WTC11 (cell line): ENCODE measurements at regions not wholly inside any gene's neighbourhood (a gene's known extent, or its start where the extent isn't known, plus 50 kb on each side); places are given as distances from the start of the nearest gene placed in this dataset.

Experiments used
- ATAC-seq: fragments of 200-7000 bp; cut with Tn5 transposase; 2 replicates; pipeline ENCODE4 v1.10.0; 2021; ENCODE audit warnings: mild to moderate bottlenecking, moderate library complexity
- CTCF ChIA-PET: fragments of 300-600 bp; sonication (Branson Sonifier 250); formaldehyde crosslinking; loops from one replicate; lab custom pipeline; 2021; ENCODE audit warnings: antibody characterized with exemption; lab: Charles Lee
- POLR2A ChIA-PET: fragments of 350-600 bp; sonication (Branson Sonifier 250); formaldehyde crosslinking; loops from one replicate; lab custom pipeline; 2021; ENCODE audit warnings: antibody characterized with exemption; lab: Charles Lee
- DNase-seq: peaks from one replicate; pipeline ENCODE4 v3.0.0; 2021; ENCODE audit warnings: low spot score
- H3K27ac Mint-ChIP-seq: 2 replicates; pipeline ENCODE4 v1.8.0; 2021; ENCODE audit warnings: mixed read lengths
- H3K27me3 Mint-ChIP-seq: 2 replicates; pipeline ENCODE4 v1.8.0; 2021; ENCODE audit warnings: low read depth, mild to moderate bottlenecking, moderate library complexity, mixed read lengths
- H3K36me3 Mint-ChIP-seq: 2 replicates; pipeline ENCODE4 v1.8.0; 2021; ENCODE audit warnings: mixed read lengths
- H3K4me1 Mint-ChIP-seq: 2 replicates; pipeline ENCODE4 v1.8.0; 2022; ENCODE audit warnings: mixed read lengths
- H3K4me3 Mint-ChIP-seq: 2 replicates; pipeline ENCODE4 v1.8.0; 2021; ENCODE audit warnings: mild to moderate bottlenecking, moderate library complexity, mixed read lengths
- H3K9me3 Mint-ChIP-seq: 2 replicates; pipeline ENCODE4 v1.8.0; 2021; ENCODE audit warnings: mixed read lengths
- FOXK1 ChIP-seq: sonication (generic); formaldehyde crosslinking; IDR thresholded peaks from 2 replicates; pipeline ENCODE4 v1.8.0; 2022; ENCODE audit warnings: mild to moderate bottlenecking, moderate library complexity, missing genetic modification reagents
- GABPB1 ChIP-seq: sonication (generic); formaldehyde crosslinking; IDR thresholded peaks from 2 replicates; pipeline ENCODE4 v1.8.1; 2023; ENCODE audit warnings: mild to moderate bottlenecking, missing genetic modification reagents
- NFYB ChIP-seq: sonication (generic); formaldehyde crosslinking; conservative IDR thresholded peaks from 2 replicates; pipeline ENCODE4 v1.8.0; 2022; ENCODE audit warnings: low read depth, missing genetic modification reagents
- NR3C1 ChIP-seq: sonication (generic); formaldehyde crosslinking; conservative IDR thresholded peaks from 2 replicates; pipeline ENCODE4 v1.8.1; 2023; ENCODE audit warnings: low read depth, mild to moderate bottlenecking, missing genetic modification reagents
- SMAD3 ChIP-seq: sonication (generic); formaldehyde crosslinking; IDR thresholded peaks from 2 replicates; pipeline ENCODE4 v1.8.0; 2022; ENCODE audit warnings: missing genetic modification reagents, mild to moderate bottlenecking, borderline replicate concordance
- SMAD4 ChIP-seq: sonication (generic); formaldehyde crosslinking; IDR thresholded peaks from 2 replicates; pipeline ENCODE4 v1.8.0; 2022; ENCODE audit warnings: mild to moderate bottlenecking, missing genetic modification reagents
- SP1 ChIP-seq: sonication (generic); formaldehyde crosslinking; conservative IDR thresholded peaks from 2 replicates; pipeline ENCODE4 v1.8.1; 2022; ENCODE audit warnings: missing genetic modification reagents
- TCF7 ChIP-seq: sonication (generic); formaldehyde crosslinking; IDR thresholded peaks from 2 replicates; pipeline ENCODE4 v1.8.0; 2022; ENCODE audit warnings: mild to moderate bottlenecking, low read depth, missing genetic modification reagents, moderate library complexity
- TEAD1 ChIP-seq: sonication (generic); formaldehyde crosslinking; IDR thresholded peaks from 2 replicates; pipeline ENCODE4 v1.8.0; 2022; ENCODE audit warnings: mild to moderate bottlenecking, missing genetic modification reagents
- TEAD4 ChIP-seq: sonication (generic); formaldehyde crosslinking; IDR thresholded peaks from 2 replicates; pipeline ENCODE4 v1.8.0; 2022; ENCODE audit warnings: mild to moderate bottlenecking, missing genetic modification reagents
- ZNF317 ChIP-seq: sonication (generic); formaldehyde crosslinking; IDR thresholded peaks from 2 replicates; pipeline ENCODE4 v1.8.1; 2023; ENCODE audit warnings: low read depth, mild to moderate bottlenecking, moderate library complexity, missing genetic modification reagents, borderline replicate concordance
- ZNF416 ChIP-seq: fragments of 250-450 bp; sonication (Bioruptor Pico); IDR thresholded peaks from 2 replicates; pipeline ENCODE4 v1.9.0; 2021; ENCODE audit warnings: mild to moderate bottlenecking, inconsistent platforms
- ZNF423 ChIP-seq: fragments of 250-450 bp; sonication (Bioruptor Pico); IDR thresholded peaks from 2 replicates; pipeline ENCODE4 v2.1.2; 2022; ENCODE audit warnings: mild to moderate bottlenecking, moderate library complexity
- TF ChIP-seq, protein P1 (sequence below): sonication (generic); formaldehyde crosslinking; IDR thresholded peaks from 2 replicates; pipeline ENCODE4 v1.8.0; 2023; ENCODE audit warnings: missing genetic modification reagents
- TF ChIP-seq, protein P2 (sequence below): sonication (generic); formaldehyde crosslinking; IDR thresholded peaks from 2 replicates; pipeline ENCODE4 v1.8.0; 2022; ENCODE audit warnings: missing genetic modification reagents
- TF ChIP-seq, protein P3 (sequence below): sonication (generic); formaldehyde crosslinking; IDR thresholded peaks from 2 replicates; pipeline ENCODE4 v1.8.1; 2022; ENCODE audit warnings: low read depth, mild to moderate bottlenecking, moderate library complexity, missing genetic modification reagents, borderline replicate concordance
- TF ChIP-seq, protein P4 (sequence below): sonication (generic); formaldehyde crosslinking; IDR thresholded peaks from 2 replicates; pipeline ENCODE4 v1.8.1; 2022; ENCODE audit warnings: missing genetic modification reagents, borderline replicate concordance
- TF ChIP-seq, protein P5 (sequence below): fragments of 250-450 bp; sonication (Bioruptor Pico); IDR thresholded peaks from 2 replicates; pipeline ENCODE4 v1.9.0; 2021; ENCODE audit warnings: mild to moderate bottlenecking

DNA sequence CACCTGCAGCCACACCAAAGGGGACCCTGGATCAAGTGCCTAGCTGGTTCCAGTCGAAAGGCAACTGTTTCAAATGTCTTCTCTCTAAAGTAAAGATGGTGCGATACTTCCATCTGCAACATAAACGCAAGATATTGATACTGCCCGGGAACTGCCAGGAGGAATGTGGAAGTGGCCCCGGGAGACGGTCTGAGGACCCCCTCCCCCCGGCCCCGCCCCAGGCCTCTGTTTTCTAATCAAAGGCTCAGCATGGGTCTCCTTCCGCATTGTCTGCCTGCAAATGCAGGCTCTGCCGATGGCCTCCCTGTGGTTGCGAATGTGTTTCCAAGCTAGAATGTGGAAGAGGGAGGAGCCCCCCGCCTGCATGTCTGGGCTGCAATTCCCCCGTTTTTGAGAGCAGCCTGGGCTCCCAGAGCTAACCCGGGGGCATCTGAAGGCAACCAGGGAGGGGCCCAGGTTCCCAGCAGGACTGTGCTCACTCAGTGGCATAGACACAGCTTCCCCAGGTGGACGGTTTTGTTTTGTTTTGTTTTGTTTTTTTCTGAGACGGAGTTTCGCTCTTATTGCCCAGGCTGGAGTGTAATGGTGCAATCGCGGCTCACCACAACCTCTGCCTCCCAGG is 223.9 kb upstream of the PPP2R2D start (continued):
- peak; percentile 57; the same call in 1 of the 2 replicates for TF ChIP-seq TEAD1 (CRISPR knock-in tag)
- TF ChIP-seq, all 79 proteins: peak for 4

DNA sequence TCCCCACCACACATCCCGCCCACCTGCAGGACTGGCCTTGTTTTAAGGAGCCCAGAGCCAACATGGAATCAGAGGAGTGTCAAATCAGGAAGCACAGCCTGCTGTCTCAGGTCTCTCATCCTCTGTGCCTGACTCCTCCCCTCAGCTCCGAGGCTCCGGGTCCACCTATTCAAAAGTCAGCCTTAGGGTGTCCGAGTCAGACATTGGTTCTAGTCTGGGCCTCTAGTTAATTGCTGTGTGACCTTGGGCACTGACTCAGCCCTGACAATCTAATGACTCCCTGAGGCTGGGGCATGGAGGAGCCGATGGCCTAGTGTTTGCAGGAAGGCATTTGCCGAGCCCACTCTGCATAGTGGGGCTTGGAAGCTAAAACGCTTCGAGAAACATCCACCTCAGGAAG is 223.1 kb upstream of the PPP2R2D start:
- Mint-ChIP-seq H3K36me3 (peaks cover 3% of the 10 kb centered on the region), H3K4me1 (peaks cover 45% of the 10 kb centered on the region), H3K9me3 (peaks cover 12% of the 10 kb centered on the region), H3K27ac (peak overlapping the region; percentile 98), H3K4me3 (no peak overlapping the region; the same call in 1 of the 2 replicates), H3K27me3 (peaks cover 26% of the 10 kb centered on the region)
- ChIA-PET CTCF (interaction anchor here (0.6 to 1.2 kb wide), 2 partner anchors 105 to 222 kb away, joined by 3 to 4 read pairs; no protein-coding TSS in a partner anchor), POLR2A (no interaction called here)
- TF ChIP-seq ZNF423 (CRISPR knock-in tag): no peak
- DNase-seq (no peak), ATAC-seq (peak; percentile 43)

DNA sequence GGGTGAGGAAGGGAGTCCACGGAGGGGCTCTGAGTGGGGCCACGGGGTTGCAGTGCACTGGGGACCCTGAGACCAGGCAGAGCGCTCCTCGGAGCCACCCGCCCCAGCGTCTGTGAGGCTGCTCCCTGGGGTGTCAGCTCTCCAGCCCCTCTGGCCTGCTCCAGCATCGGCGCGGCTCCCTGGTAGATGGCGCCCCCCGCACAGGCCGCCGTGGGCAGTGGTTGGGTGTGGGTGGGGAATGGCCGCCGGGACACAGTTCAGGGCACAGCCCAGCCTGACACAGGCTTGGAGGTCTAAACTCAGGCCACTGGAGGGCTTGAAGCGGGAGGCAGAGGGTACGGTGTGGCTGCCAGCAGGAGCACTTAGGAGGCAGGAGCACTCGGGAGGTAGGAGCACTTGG is 222.6 kb upstream of the PPP2R2D start:
- ATAC-seq: no peak

DNA sequence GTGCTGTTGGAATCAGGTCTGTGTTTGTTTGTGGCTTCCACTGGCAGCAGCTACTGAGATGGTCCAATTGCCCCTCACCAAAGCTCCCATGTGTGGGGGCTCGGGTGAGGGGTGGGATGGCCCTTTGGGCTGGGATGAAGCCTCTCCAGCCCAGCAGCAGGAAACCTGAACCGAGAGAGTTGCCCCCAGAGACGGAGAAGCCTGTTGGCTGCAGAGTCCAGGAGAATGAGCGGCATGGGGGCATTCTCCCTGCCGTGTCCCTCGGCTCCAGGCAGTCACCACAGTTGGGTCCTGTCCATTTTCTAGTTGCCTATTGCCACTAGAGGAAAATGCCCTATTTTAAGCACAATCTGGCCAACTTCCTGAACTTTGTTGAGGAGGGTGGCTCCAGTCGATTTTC is 222.2 kb upstream of the PPP2R2D start:
- H3K36me3 Mint-ChIP-seq: no peaks in the 10 kb centered on the region
- H3K27ac Mint-ChIP-seq: no peak overlapping the region
- H3K4me1 Mint-ChIP-seq: peaks cover 45% of the 10 kb centered on the region
- CTCF ChIA-PET: no interaction called here
- POLR2A ChIA-PET: interaction anchor here (1.2 kb wide), 1 partner anchor 8 kb away, joined by 3 read pairs; no protein-coding TSS in a partner anchor
- ATAC-seq (no peak), DNase-seq (no peak)
- H3K9me3 Mint-ChIP-seq: peaks cover 3% of the 10 kb centered on the region
- peaks cover 26% of the 10 kb centered on the region for H3K27me3 Mint-ChIP-seq
- H3K4me3 Mint-ChIP-seq: no peak overlapping the region
- TF ChIP-seq, protein P1, sequence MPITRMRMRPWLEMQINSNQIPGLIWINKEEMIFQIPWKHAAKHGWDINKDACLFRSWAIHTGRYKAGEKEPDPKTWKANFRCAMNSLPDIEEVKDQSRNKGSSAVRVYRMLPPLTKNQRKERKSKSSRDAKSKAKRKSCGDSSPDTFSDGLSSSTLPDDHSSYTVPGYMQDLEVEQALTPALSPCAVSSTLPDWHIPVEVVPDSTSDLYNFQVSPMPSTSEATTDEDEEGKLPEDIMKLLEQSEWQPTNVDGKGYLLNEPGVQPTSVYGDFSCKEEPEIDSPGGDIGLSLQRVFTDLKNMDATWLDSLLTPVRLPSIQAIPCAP (CRISPR knock-in tag): no peak
- TF ChIP-seq, protein P2, sequence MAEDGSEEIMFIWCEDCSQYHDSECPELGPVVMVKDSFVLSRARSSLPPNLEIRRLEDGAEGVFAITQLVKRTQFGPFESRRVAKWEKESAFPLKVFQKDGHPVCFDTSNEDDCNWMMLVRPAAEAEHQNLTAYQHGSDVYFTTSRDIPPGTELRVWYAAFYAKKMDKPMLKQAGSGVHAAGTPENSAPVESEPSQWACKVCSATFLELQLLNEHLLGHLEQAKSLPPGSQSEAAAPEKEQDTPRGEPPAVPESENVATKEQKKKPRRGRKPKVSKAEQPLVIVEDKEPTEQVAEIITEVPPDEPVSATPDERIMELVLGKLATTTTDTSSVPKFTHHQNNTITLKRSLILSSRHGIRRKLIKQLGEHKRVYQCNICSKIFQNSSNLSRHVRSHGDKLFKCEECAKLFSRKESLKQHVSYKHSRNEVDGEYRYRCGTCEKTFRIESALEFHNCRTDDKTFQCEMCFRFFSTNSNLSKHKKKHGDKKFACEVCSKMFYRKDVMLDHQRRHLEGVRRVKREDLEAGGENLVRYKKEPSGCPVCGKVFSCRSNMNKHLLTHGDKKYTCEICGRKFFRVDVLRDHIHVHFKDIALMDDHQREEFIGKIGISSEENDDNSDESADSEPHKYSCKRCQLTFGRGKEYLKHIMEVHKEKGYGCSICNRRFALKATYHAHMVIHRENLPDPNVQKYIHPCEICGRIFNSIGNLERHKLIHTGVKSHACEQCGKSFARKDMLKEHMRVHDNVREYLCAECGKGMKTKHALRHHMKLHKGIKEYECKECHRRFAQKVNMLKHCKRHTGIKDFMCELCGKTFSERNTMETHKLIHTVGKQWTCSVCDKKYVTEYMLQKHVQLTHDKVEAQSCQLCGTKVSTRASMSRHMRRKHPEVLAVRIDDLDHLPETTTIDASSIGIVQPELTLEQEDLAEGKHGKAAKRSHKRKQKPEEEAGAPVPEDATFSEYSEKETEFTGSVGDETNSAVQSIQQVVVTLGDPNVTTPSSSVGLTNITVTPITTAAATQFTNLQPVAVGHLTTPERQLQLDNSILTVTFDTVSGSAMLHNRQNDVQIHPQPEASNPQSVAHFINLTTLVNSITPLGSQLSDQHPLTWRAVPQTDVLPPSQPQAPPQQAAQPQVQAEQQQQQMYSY (CRISPR knock-in tag): no peak
- TF ChIP-seq NFYB (CRISPR knock-in tag) (no peak), TEAD4 (CRISPR knock-in tag) (no peak), TCF7 (CRISPR knock-in tag) (no peak), SMAD3 (no peak), SMAD4 (CRISPR knock-in tag) (no peak), ZNF416 (CRISPR knock-in tag) (no peak), FOXK1 (CRISPR knock-in tag) (no peak), GABPB1 (CRISPR knock-in tag) (no peak), ZNF317 (CRISPR knock-in tag) (no peak), NR3C1 (CRISPR knock-in tag) (no peak), SP1 (CRISPR knock-in tag) (no peak)
- TF ChIP-seq, protein P3, sequence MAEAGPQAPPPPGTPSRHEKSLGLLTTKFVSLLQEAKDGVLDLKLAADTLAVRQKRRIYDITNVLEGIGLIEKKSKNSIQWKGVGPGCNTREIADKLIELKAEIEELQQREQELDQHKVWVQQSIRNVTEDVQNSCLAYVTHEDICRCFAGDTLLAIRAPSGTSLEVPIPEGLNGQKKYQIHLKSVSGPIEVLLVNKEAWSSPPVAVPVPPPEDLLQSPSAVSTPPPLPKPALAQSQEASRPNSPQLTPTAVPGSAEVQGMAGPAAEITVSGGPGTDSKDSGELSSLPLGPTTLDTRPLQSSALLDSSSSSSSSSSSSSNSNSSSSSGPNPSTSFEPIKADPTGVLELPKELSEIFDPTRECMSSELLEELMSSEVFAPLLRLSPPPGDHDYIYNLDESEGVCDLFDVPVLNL: no peak
- TF ChIP-seq, protein P4, sequence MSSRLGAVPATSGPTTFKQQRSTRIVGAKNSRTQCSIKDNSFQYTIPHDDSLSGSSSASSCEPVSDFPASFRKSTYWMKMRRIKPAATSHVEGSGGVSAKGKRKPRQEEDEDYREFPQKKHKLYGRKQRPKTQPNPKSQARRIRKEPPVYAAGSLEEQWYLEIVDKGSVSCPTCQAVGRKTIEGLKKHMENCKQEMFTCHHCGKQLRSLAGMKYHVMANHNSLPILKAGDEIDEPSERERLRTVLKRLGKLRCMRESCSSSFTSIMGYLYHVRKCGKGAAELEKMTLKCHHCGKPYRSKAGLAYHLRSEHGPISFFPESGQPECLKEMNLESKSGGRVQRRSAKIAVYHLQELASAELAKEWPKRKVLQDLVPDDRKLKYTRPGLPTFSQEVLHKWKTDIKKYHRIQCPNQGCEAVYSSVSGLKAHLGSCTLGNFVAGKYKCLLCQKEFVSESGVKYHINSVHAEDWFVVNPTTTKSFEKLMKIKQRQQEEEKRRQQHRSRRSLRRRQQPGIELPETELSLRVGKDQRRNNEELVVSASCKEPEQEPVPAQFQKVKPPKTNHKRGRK (CRISPR knock-in tag): no peak

More for the DNA sequence above, 222.6 kb upstream of the PPP2R2D start:
- peaks cover 8% of the 10 kb centered on the region for H3K9me3 Mint-ChIP-seq
- CTCF ChIA-PET: interaction anchor here (0.6 kb wide), 1 partner anchor 223 kb away, joined by 4 read pairs; no protein-coding TSS in a partner anchor
- TF ChIP-seq, protein P5, sequence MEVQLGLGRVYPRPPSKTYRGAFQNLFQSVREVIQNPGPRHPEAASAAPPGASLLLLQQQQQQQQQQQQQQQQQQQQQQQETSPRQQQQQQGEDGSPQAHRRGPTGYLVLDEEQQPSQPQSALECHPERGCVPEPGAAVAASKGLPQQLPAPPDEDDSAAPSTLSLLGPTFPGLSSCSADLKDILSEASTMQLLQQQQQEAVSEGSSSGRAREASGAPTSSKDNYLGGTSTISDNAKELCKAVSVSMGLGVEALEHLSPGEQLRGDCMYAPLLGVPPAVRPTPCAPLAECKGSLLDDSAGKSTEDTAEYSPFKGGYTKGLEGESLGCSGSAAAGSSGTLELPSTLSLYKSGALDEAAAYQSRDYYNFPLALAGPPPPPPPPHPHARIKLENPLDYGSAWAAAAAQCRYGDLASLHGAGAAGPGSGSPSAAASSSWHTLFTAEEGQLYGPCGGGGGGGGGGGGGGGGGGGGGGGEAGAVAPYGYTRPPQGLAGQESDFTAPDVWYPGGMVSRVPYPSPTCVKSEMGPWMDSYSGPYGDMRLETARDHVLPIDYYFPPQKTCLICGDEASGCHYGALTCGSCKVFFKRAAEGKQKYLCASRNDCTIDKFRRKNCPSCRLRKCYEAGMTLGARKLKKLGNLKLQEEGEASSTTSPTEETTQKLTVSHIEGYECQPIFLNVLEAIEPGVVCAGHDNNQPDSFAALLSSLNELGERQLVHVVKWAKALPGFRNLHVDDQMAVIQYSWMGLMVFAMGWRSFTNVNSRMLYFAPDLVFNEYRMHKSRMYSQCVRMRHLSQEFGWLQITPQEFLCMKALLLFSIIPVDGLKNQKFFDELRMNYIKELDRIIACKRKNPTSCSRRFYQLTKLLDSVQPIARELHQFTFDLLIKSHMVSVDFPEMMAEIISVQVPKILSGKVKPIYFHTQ (CRISPR knock-in tag): no peak
- peak; percentile 41; the same call in 1 of the 2 replicates for TF ChIP-seq NR3C1 (CRISPR knock-in tag)
- TF ChIP-seq, all 79 proteins: peak for 1
- peaks cover under 1% of the 10 kb centered on the region; the same call in 1 of the 2 replicates for H3K36me3 Mint-ChIP-seq
- H3K27ac Mint-ChIP-seq: no peak overlapping the region
- peak; percentile 9 for DNase-seq
- peaks cover 26% of the 10 kb centered on the region for H3K27me3 Mint-ChIP-seq
- peaks cover 45% of the 10 kb centered on the region for H3K4me1 Mint-ChIP-seq
- H3K4me3 Mint-ChIP-seq: no peak overlapping the region
- POLR2A ChIA-PET: no interaction called here
